Panc1 (cell line): ENCODE measurements at regions not wholly inside any gene's neighbourhood (a gene's known extent, or its start where the extent isn't known, plus 50 kb on each side); places are given as distances from the start of the nearest gene placed in this dataset.

ENCODE experiments used
- ATAC-seq: fragments of 200-7000 bp; cut with Tn5 transposase; 2 replicates; pipeline ENCODE4 v1.9.1; 2020; ENCODE audit warnings: mild to moderate bottlenecking, moderate library complexity
- BruUV-seq: library from RNA; stranded (reverse); fragments of 400-500 nt; replicated peaks from 2 replicates; lab custom pipeline; 2021; lab: Mats Ljungman, UMichigan
- CTCF ChIA-PET: fragments of 300-600 bp; sonication (Branson Sonifier 250); formaldehyde crosslinking; loops from one replicate; lab custom pipeline; 2022; ENCODE audit warnings: antibody characterized with exemption; lab: Charles Lee
- POLR2A ChIA-PET: fragments of 300-600 bp; sonication (Branson Sonifier 250); formaldehyde crosslinking; loops from one replicate; lab custom pipeline; 2022; ENCODE audit warnings: antibody characterized with exemption; lab: Charles Lee
- DNase-seq: peaks from one replicate; pipeline ENCODE4 v3.0.0-alpha.2; 2010; ENCODE audit warnings: low read depth, low spot score
- H3K27ac ChIP-seq: 2 replicates; pipeline ENCODE4 v1.5.1; 2011; ENCODE audit warnings: mild to moderate bottlenecking, low read length, inconsistent platforms
- H3K27me3 ChIP-seq: fragments of 200-500 bp; sonication (Bioruptor generic); 2 replicates; pipeline ENCODE4 v1.6.0; 2014; ENCODE audit warnings: low read length, inconsistent platforms; ENCODE audit not compliant: control insufficient read depth, insufficient read depth
- H3K36me3 ChIP-seq: fragments of 200-500 bp; sonication (Bioruptor generic); 2 replicates; pipeline ENCODE4 v1.5.1; 2014; ENCODE audit warnings: inconsistent platforms, mild to moderate bottlenecking, low read length, moderate library complexity; ENCODE audit not compliant: control insufficient read depth, insufficient read depth
- H3K4me1 ChIP-seq: 2 replicates; pipeline ENCODE4 v1.5.1; 2011; ENCODE audit warnings: inconsistent platforms, mild to moderate bottlenecking, low read length, moderate library complexity; ENCODE audit not compliant: control insufficient read depth, insufficient read depth
- H3K4me3 ChIP-seq, 2 experiments: 2 replicates each; pipeline ENCODE4 v1.5.1; 2011 to 2012; ENCODE audit warnings: low read depth in 2 of 2, low read length in 2 of 2, mild to moderate bottlenecking in 2 of 2, inconsistent platforms in 1 of 2, moderate library complexity in 1 of 2
- H3K9me3 ChIP-seq: fragments of 200-500 bp; sonication (Bioruptor generic); 2 replicates; pipeline ENCODE4 v1.5.1; 2014; ENCODE audit warnings: low read depth, mild to moderate bottlenecking, inconsistent platforms, low read length, moderate library complexity; ENCODE audit not compliant: control insufficient read depth, insufficient read depth
- CTCF ChIP-seq: fragments of 450-650 bp; IDR thresholded peaks from 2 replicates; pipeline ENCODE4 v1.5.1; 2017; ENCODE audit warnings: mild to moderate bottlenecking
- POLR2AphosphoS5 ChIP-seq: IDR thresholded peaks from 2 replicates; pipeline ENCODE4 v1.6.1; 2012; ENCODE audit warnings: mild to moderate bottlenecking, low read depth, low read length, moderate library complexity
- REST ChIP-seq, 2 experiments: IDR thresholded peaks; 2 replicates each; pipeline ENCODE4 v1.6.1; 2011 to 2012; ENCODE audit warnings: low read depth in 2 of 2, control low read depth in 1 of 2, low read length in 1 of 2, mild to moderate bottlenecking in 1 of 2, moderate library complexity in 1 of 2; ENCODE audit not compliant: insufficient read depth in 1 of 2
- SIN3A ChIP-seq: IDR thresholded peaks from 2 replicates; pipeline ENCODE4 v1.6.1; 2012; ENCODE audit warnings: low read depth, mild to moderate bottlenecking, low read length, moderate library complexity, borderline replicate concordance; ENCODE audit not compliant: insufficient read depth
- TCF7L2 ChIP-seq: IDR thresholded peaks from 2 replicates; pipeline ENCODE4 v1.6.1; 2011; ENCODE audit warnings: mild to moderate bottlenecking, low read depth, low read length, inconsistent platforms
- in situ Hi-C: cut with HindIII; loops from 2 replicates; pipeline ENCODE4 v1.10.0; 2016; ENCODE audit warnings: low sequenced_read_pairs, low pct_unique_long_range_greater_than_20kb
- intact Hi-C: fragments of 100-400 bp; cut with micrococcal nuclease; formaldehyde crosslinking; loops from one replicate; pipeline ENCODE4 v1.10.0; 2022; ENCODE audit not compliant: unreplicated experiment

DNA sequence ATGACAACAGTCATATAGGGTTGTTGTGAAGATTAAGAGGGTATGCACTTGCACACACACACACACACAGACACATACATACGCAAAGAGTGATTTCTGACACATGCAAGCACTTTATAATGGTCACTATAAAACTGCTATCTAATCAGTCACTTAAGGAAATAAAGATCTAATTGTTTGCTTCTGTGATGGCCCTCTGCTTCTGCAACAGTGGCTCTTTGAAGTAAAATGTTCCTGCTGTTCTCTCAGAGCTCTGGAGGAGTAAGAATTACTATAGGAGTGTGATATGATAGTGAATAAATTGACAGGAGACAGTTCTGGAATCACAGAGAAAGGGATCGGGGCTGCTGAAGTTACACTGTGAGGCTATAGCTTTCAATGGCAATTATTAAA lies 494.5 kb upstream of the B3GALT2 start:
- TF ChIP-seq POLR2AphosphoS5 (no peak), SIN3A (no peak), CTCF (no peak), TCF7L2 (no peak)
- intact Hi-C loops (no loop called here), in situ Hi-C loops (no loop called here)
- BruUV-seq, result no TSS peak
- POLR2A ChIA-PET, result no interaction called here
- Histone ChIP-seq H3K4me1 (no peaks in the 10 kb centered on the region), H3K4me3 (no peak overlapping the region), H3K27me3 (no peaks in the 10 kb centered on the region), H3K9me3 (no peaks in the 10 kb centered on the region), H3K27ac (no peak overlapping the region), H3K36me3 (no peaks in the 10 kb centered on the region)
- no peak for DNase-seq
- CTCF ChIA-PET, result no interaction called here
- ATAC-seq, result no peak

- Histone ChIP-seq H3K4me1 (no peaks in the 10 kb centered on the region), H3K27ac (no peak overlapping the region), H3K9me3 (no peaks in the 10 kb centered on the region), H3K4me3 (no peak overlapping the region), H3K27me3 (no peaks in the 10 kb centered on the region), H3K36me3 (no peaks in the 10 kb centered on the region)
- in situ Hi-C loops (no loop called here), intact Hi-C loops (no loop called here)
- ChIA-PET CTCF (no interaction called here), POLR2A (no interaction called here)
- TF ChIP-seq POLR2AphosphoS5 (no peak), REST (IDR thresholded peaks at IDR 0.05; ENCODE audit: insufficient read depth in 1 of 2, low read depth in 2 of 2, low read length in 1 of 2) (no peak), TCF7L2 (no peak), SIN3A (no peak), CTCF (no peak)
- no peak for DNase-seq
- no peak for ATAC-seq
- no TSS peak for BruUV-seq
Observed at GRCh38 chr1:193680247-193680923, 494.0 kb upstream of the B3GALT2 start.
